Smooth muscle cell (in vitro differentiated cells): ENCODE measurements at regions not wholly inside any gene's neighbourhood (a gene's known extent, or its start where the extent isn't known, plus 50 kb on each side); places are given as distances from the start of the nearest gene placed in this dataset.
A peak's percentile ranks its signal among the peaks of the same experiment; 100 is the strongest.

Experiments
- DNase-seq: peaks from one replicate; lab custom pipeline; 2025; ENCODE audit not compliant: unreplicated experiment; lab: John Stamatoyannopoulos, UW
- H2AFZ ChIP-seq: fragments of 200-600 bp; sonication (generic); 2 replicates; pipeline ENCODE4 v1.6.0; 2016; ENCODE audit warnings: antibody characterized with exemption, low read depth, mild to moderate bottlenecking
- H3F3A ChIP-seq: fragments of 200-600 bp; sonication (generic); 2 replicates; pipeline ENCODE4 v1.6.0; 2017; ENCODE audit warnings: antibody characterized with exemption, low read depth
- H3K27ac ChIP-seq: fragments of 200-600 bp; sonication (generic); 2 replicates; pipeline ENCODE4 v1.5.1; 2016; ENCODE audit warnings: low read depth, mild to moderate bottlenecking
- H3K27me3 ChIP-seq: fragments of 200-600 bp; sonication (generic); 2 replicates; pipeline ENCODE4 v1.6.1; 2016; ENCODE audit warnings: low read depth, mild to moderate bottlenecking
- H3K36me3 ChIP-seq: fragments of 200-600 bp; sonication (generic); 2 replicates; pipeline ENCODE4 v1.5.1; 2016; ENCODE audit warnings: low read depth
- H3K4me1 ChIP-seq: fragments of 200-600 bp; sonication (generic); 2 replicates; pipeline ENCODE4 v1.5.1; 2016; ENCODE audit warnings: low read depth
- H3K4me2 ChIP-seq: fragments of 200-600 bp; sonication (generic); 2 replicates; pipeline ENCODE4 v1.6.0; 2016; ENCODE audit warnings: mild to moderate bottlenecking
- H3K4me3 ChIP-seq: fragments of 200-600 bp; sonication (generic); 2 replicates; pipeline ENCODE4 v1.5.1; 2016; ENCODE audit warnings: mild to moderate bottlenecking
- H3K79me2 ChIP-seq: fragments of 200-600 bp; sonication (generic); 2 replicates; pipeline ENCODE4 v1.6.0; 2016; ENCODE audit warnings: low read depth, mild to moderate bottlenecking
- H3K9ac ChIP-seq: fragments of 200-600 bp; sonication (generic); 2 replicates; pipeline ENCODE4 v1.6.0; 2016; ENCODE audit warnings: low read depth
- H3K9me3 ChIP-seq: fragments of 200-600 bp; sonication (generic); replicated peaks from 2 replicates; pipeline ENCODE4 v1.5.1; 2016; ENCODE audit warnings: low read depth
- H4K20me1 ChIP-seq: fragments of 200-600 bp; sonication (generic); 2 replicates; pipeline ENCODE4 v1.6.0; 2016; ENCODE audit warnings: low read depth
- WGBS: methylation state at CpG from one replicate; pipeline ENCODE4 v1.1.7; 2016; ENCODE audit warnings: low lambda C conversion rate; 5-methylcytosine and 5-hydroxymethylcytosine counted together
- TF ChIP-seq, protein P1 (sequence below): fragments of 200-600 bp; sonication (generic); IDR thresholded peaks from 2 replicates; pipeline ENCODE4 v1.5.1; 2017; ENCODE audit warnings: borderline replicate concordance, mild to moderate bottlenecking, antibody characterized with exemption; ENCODE audit not compliant: insufficient read depth, poor library complexity, severe bottlenecking

DNA sequence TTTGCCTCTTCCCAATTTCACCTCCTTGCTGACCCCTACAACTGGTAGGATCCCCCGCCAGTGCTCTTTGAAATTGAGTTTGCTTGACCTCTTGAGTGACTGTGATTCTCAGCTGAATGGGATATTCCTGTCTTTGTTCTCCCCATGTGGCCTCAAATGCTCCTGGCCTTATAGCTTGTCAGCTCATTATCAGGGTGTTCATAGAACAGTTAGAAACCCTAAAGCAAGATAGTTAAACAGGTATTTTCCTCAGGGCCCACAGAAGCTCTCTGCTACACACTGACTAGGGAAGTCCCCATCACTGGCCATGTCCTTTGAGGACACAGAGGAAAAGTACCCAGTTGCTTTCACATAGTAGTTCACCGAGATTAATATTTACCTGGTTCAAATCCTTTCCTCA lies 211.5 kb upstream of the DTNBP1 start:
- H4K20me1 ChIP-seq, result no peaks in the 10 kb centered on the region
- H3K9ac ChIP-seq, result no peak overlapping the region
- peak overlapping the region; percentile 17 for H3K4me2 ChIP-seq
- no peaks in the 10 kb centered on the region for H3K36me3 ChIP-seq
- no peaks in the 10 kb centered on the region for H3K27me3 ChIP-seq
- H3K9me3 ChIP-seq, result no peaks in the 10 kb centered on the region
- WGBS, result 92% methylated on average over 2 of the region's 2 CpGs
- DNase-seq, result no peak
- H3K79me2 ChIP-seq, result no peaks in the 10 kb centered on the region
- peaks cover 17% of the 10 kb centered on the region for H3F3A ChIP-seq
- H3K27ac ChIP-seq, result no peak overlapping the region
- no peaks in the 10 kb centered on the region for H3K4me1 ChIP-seq
- H2AFZ ChIP-seq, result no peak overlapping the region
- TF ChIP-seq, protein P1, sequence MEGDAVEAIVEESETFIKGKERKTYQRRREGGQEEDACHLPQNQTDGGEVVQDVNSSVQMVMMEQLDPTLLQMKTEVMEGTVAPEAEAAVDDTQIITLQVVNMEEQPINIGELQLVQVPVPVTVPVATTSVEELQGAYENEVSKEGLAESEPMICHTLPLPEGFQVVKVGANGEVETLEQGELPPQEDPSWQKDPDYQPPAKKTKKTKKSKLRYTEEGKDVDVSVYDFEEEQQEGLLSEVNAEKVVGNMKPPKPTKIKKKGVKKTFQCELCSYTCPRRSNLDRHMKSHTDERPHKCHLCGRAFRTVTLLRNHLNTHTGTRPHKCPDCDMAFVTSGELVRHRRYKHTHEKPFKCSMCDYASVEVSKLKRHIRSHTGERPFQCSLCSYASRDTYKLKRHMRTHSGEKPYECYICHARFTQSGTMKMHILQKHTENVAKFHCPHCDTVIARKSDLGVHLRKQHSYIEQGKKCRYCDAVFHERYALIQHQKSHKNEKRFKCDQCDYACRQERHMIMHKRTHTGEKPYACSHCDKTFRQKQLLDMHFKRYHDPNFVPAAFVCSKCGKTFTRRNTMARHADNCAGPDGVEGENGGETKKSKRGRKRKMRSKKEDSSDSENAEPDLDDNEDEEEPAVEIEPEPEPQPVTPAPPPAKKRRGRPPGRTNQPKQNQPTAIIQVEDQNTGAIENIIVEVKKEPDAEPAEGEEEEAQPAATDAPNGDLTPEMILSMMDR, result no peak
- no peak overlapping the region for H3K4me3 ChIP-seq

DNA sequence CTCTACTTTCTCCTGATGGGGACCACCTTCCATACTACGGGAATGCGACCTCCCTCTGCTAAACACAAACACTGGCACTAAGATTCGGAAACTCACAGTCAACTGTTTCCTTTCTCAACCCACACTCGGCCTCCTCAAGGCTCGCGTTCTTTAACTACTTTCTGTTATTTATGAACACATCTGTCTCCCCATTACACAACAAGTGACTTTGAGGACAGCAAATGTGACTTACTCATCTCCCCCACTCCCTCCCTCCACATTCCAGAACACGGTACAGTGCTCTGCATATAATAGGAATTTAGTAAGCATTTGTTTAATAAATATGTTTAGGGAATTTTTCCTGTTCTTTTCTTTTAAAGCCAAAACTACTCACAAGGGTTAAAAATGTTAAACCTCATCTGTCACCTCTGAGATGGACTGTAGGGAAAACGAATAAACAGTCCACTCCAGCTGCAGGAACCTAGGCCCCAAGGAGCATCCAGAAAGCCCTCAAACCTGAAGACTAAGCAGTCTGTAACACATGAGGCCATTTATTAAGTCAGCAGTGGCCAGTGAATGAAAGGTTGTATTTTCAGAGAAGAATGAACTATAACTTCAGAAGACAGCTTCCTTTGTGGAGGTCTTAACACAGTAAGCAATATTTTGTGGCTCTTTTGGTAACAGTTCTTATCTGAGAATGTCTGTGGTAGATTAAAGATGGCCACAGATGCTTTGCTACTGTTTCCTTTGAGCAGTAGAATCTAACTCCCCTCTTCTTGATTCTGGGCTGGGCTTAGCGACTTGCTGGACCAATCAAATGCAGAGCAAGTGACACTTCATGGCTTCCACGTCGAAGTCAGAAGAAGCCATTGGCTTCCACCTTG lies 209.6 kb upstream of the DTNBP1 start:
- 38% methylated on average over 11 of the region's 11 CpGs for WGBS
- no peaks in the 10 kb centered on the region for H4K20me1 ChIP-seq
- peaks cover 17% of the 10 kb centered on the region for H3F3A ChIP-seq
- peak overlapping the region; percentile 77 for H3K27ac ChIP-seq
- no peaks in the 10 kb centered on the region for H3K4me1 ChIP-seq
- H3K9ac ChIP-seq, result no peak overlapping the region
- TF ChIP-seq, protein P1, result no peak
- H3K79me2 ChIP-seq, result no peaks in the 10 kb centered on the region
- no peaks in the 10 kb centered on the region for H3K36me3 ChIP-seq
- no peak overlapping the region for H3K4me3 ChIP-seq
- H3K27me3 ChIP-seq, result no peaks in the 10 kb centered on the region
- H3K9me3 ChIP-seq, result no peaks in the 10 kb centered on the region
- H3K4me2 ChIP-seq, result peak overlapping the region; percentile 34
- H2AFZ ChIP-seq, result no peak overlapping the region
- DNase-seq, result no peak

DNA sequence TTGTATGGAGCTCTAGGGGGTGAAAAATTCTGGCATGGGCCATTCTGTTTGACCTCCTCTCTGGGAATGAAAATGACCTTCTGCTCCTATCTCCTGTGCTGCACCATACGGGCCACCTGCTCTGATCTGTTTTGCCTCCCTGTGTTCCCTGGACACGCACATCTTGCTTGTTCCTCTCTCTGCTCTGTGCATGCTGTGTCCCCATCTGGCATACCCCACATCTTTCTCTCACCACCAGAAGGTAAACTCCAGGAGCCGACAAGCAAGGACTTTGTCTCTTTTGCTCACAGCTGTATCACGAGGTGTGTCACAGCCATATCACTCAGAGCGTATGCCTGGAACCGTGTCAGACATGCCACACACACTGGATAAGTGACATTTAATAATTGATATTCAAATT lies 208.4 kb upstream of the DTNBP1 start:
- TF ChIP-seq, protein P1, result no peak
- 95% methylated on average over 6 of the region's 6 CpGs for WGBS
- DNase-seq, result no peak

More for the DNA sequence above, 208.4 kb upstream of the DTNBP1 start:
- H3K4me1 ChIP-seq, result no peaks in the 10 kb centered on the region
- no peaks in the 10 kb centered on the region for H3K79me2 ChIP-seq
- H3K9me3 ChIP-seq, result no peaks in the 10 kb centered on the region
- peaks cover 17% of the 10 kb centered on the region for H3F3A ChIP-seq
- no peaks in the 10 kb centered on the region for H4K20me1 ChIP-seq
- H3K36me3 ChIP-seq, result no peaks in the 10 kb centered on the region
- no peak overlapping the region for H3K27ac ChIP-seq
- H3K27me3 ChIP-seq, result no peaks in the 10 kb centered on the region
- H2AFZ ChIP-seq, result no peak overlapping the region
- no peak overlapping the region for H3K4me3 ChIP-seq
- no peak overlapping the region for H3K9ac ChIP-seq
- H3K4me2 ChIP-seq, result no peak overlapping the region
